GM23338 (cell line): ENCODE measurements at regions not wholly inside any gene's neighbourhood (a gene's known extent, or its start where the extent isn't known, plus 50 kb on each side); places are given as distances from the start of the nearest gene placed in this dataset.

ENCODE experiments used
- ATAC-seq: fragments of 200-7000 bp; cut with Tn5 transposase; 3 replicates; pipeline ENCODE4 v1.9.1; 2020
- DNase-seq: peaks from one replicate; pipeline ENCODE4 v3.0.0-alpha.2; 2015; ENCODE audit warnings: low spot score
- H2AFZ ChIP-seq: fragments of 200-600 bp; sonication (generic); 2 replicates; pipeline ENCODE4 v1.8.0; 2016; ENCODE audit warnings: antibody characterized with exemption, mild to moderate bottlenecking, moderate library complexity
- H3F3A ChIP-seq: fragments of 200-600 bp; sonication (generic); replicated peaks from 2 replicates; pipeline ENCODE4 v1.8.0; 2017; ENCODE audit warnings: antibody characterized with exemption, mixed run types, low read depth
- H3K27ac ChIP-seq: fragments of 200-600 bp; sonication (generic); 2 replicates; pipeline ENCODE4 v1.6.1; 2016; ENCODE audit warnings: low read depth
- H3K27me3 ChIP-seq: fragments of 200-600 bp; sonication (generic); 2 replicates; pipeline ENCODE4 v1.8.0; 2016; ENCODE audit warnings: mild to moderate bottlenecking, mixed run types, moderate library complexity; ENCODE audit not compliant: insufficient read depth
- H3K36me3 ChIP-seq: fragments of 200-600 bp; sonication (generic); 2 replicates; pipeline ENCODE4 v1.8.0; 2016; ENCODE audit warnings: mild to moderate bottlenecking; ENCODE audit not compliant: insufficient read depth
- H3K4me1 ChIP-seq: fragments of 200-600 bp; sonication (generic); 2 replicates; pipeline ENCODE4 v1.8.0; 2016; ENCODE audit warnings: mild to moderate bottlenecking, moderate library complexity; ENCODE audit not compliant: insufficient read depth
- H3K4me2 ChIP-seq: fragments of 200-600 bp; sonication (generic); 2 replicates; pipeline ENCODE4 v1.7.1; 2017; ENCODE audit warnings: mixed run types
- H3K4me3 ChIP-seq: fragments of 200-600 bp; sonication (generic); 2 replicates; pipeline ENCODE4 v1.6.1; 2016; ENCODE audit warnings: mixed run types
- H3K79me2 ChIP-seq: fragments of 200-600 bp; sonication (generic); replicated peaks from 2 replicates; pipeline ENCODE4 v1.8.0; 2017; ENCODE audit warnings: mild to moderate bottlenecking; ENCODE audit not compliant: insufficient read depth
- H3K9me2 ChIP-seq: fragments of 200-600 bp; sonication (generic); 2 replicates; pipeline ENCODE4 v1.8.0; 2017; ENCODE audit not compliant: insufficient read depth
- H4K20me1 ChIP-seq: fragments of 200-600 bp; sonication (generic); replicated peaks from 2 replicates; pipeline ENCODE4 v1.8.0; 2017; ENCODE audit warnings: mild to moderate bottlenecking; ENCODE audit not compliant: insufficient read depth
- H3K27ac Mint-ChIP-seq: 2 replicates; pipeline ENCODE4 v1.8.0; 2020; ENCODE audit warnings: inconsistent platforms, mild to moderate bottlenecking, moderate library complexity, mixed read lengths
- H3K27me3 Mint-ChIP-seq: 3 replicates; pipeline ENCODE4 v1.8.0; 2022; ENCODE audit warnings: low read depth, mild to moderate bottlenecking, moderate library complexity, mixed read lengths, inconsistent platforms; ENCODE audit not compliant: insufficient read depth, poor library complexity
- H3K36me3 Mint-ChIP-seq: 3 replicates; pipeline ENCODE4 v1.8.0; 2021; ENCODE audit warnings: low read depth, mild to moderate bottlenecking, inconsistent platforms, moderate library complexity, mixed read lengths
- H3K4me1 Mint-ChIP-seq: 3 replicates; pipeline ENCODE4 v1.8.0; 2020; ENCODE audit warnings: mild to moderate bottlenecking, inconsistent platforms, mixed read lengths
- H3K4me3 Mint-ChIP-seq: 3 replicates; pipeline ENCODE4 v1.8.0; 2021; ENCODE audit warnings: moderate library complexity, mild to moderate bottlenecking, inconsistent platforms, mixed read lengths
- H3K9me3 Mint-ChIP-seq: 3 replicates; pipeline ENCODE4 v1.8.0; 2020; ENCODE audit warnings: moderate library complexity, mild to moderate bottlenecking, inconsistent platforms, mixed read lengths
- CREB1 ChIP-seq: fragments of 250-450 bp; sonication (Bioruptor Pico); IDR thresholded peaks from 2 replicates; pipeline ENCODE4 v1.5.0; 2020; ENCODE audit warnings: low read depth, mild to moderate bottlenecking, moderate library complexity
- EZH2 ChIP-seq: fragments of 200-600 bp; sonication (generic); IDR thresholded peaks from one replicate; pipeline ENCODE4 v1.8.0; 2017; ENCODE audit warnings: antibody characterized with exemption, mild to moderate bottlenecking, low read depth; ENCODE audit not compliant: unreplicated experiment
- EZH2phosphoT487 ChIP-seq: fragments of 200-600 bp; sonication (generic); IDR thresholded peaks from one replicate; pipeline ENCODE4 v1.8.1; 2018; ENCODE audit warnings: antibody characterized with exemption; ENCODE audit not compliant: unreplicated experiment
- JUNB ChIP-seq: IDR thresholded peaks from one replicate; pipeline ENCODE4 v1.6.1; 2016; ENCODE audit warnings: antibody characterized with exemption; ENCODE audit not compliant: unreplicated experiment
- NANOG ChIP-seq: IDR thresholded peaks from 2 replicates; pipeline ENCODE4 v1.6.1; 2016; ENCODE audit warnings: antibody characterized with exemption, borderline replicate concordance
- POLR2AphosphoS5 ChIP-seq: IDR thresholded peaks from 2 replicates; pipeline ENCODE4 v1.6.1; 2016; ENCODE audit warnings: antibody characterized with exemption, low read depth
- STAT1 ChIP-seq: IDR thresholded peaks from one replicate; pipeline ENCODE4 v1.6.1; 2016; ENCODE audit warnings: antibody characterized with exemption; ENCODE audit not compliant: unreplicated experiment
- ZNF114 ChIP-seq: fragments of 250-450 bp; sonication (Bioruptor Pico); IDR thresholded peaks from 2 replicates; pipeline ENCODE4 v1.5.0; 2020; ENCODE audit warnings: mild to moderate bottlenecking, moderate library complexity
- ZNF331 ChIP-seq: fragments of 250-450 bp; sonication (Bioruptor Pico); IDR thresholded peaks from 2 replicates; pipeline ENCODE4 v1.5.0; 2020; ENCODE audit warnings: low read depth, mild to moderate bottlenecking, moderate library complexity
- TF ChIP-seq, protein P1 (sequence below): IDR thresholded peaks from one replicate; pipeline ENCODE4 v1.6.1; 2018; ENCODE audit warnings: antibody characterized with exemption; ENCODE audit not compliant: unreplicated experiment
- TF ChIP-seq, protein P2 (sequence below): fragments of 250-450 bp; sonication (Bioruptor Pico); IDR thresholded peaks from 2 replicates; pipeline ENCODE4 v1.5.0; 2020; ENCODE audit warnings: mild to moderate bottlenecking, moderate library complexity
- TF ChIP-seq, protein P3 (sequence below), 2 experiments: fragments of 200-600 bp in 1 of 2; sonication (generic) in 1 of 2; conservative IDR thresholded peaks; 2 replicates each; pipeline versions ENCODE4 v1.5.1 to v1.6.1; 2016 to 2017; ENCODE audit warnings: antibody characterized with exemption in 2 of 2, low read depth in 2 of 2, mild to moderate bottlenecking in 2 of 2, moderate library complexity in 1 of 2
- TF ChIP-seq, protein P4 (sequence below): IDR thresholded peaks from 2 replicates; pipeline ENCODE4 v1.6.1; 2016; ENCODE audit warnings: antibody characterized with exemption

DNA sequence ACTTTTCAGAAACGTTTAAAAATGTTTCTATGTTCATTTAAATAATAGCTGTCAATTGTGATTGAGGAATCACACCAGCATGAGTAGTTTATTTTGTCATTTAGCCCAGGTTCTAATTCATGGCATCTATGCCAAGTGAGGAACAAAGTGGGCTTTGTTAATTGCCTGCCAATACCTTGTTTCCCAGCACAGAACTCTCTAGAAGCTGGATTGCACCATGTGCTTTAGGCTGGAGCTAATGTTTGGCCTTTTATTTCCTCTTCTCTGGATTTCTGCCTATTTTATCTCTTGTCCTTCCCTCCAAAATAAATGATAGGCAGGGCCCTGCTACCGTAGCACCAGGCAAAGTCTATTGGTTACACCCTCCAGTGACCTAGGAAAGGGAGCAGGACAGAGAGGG lies 109.9 kb upstream of the ITGB1 start:
- peaks cover 21% of the 10 kb centered on the region for H3K9me3 Mint-ChIP-seq
- DNase-seq (no peak), ATAC-seq (no peak)
- H3K4me3 ChIP-seq = no peak overlapping the region
- H3K9me2 ChIP-seq = peaks cover 5% of the 10 kb centered on the region; the same call in 1 of the 2 replicates
- no peak overlapping the region for H3K27ac Mint-ChIP-seq
- H3K4me1 ChIP-seq = no peaks in the 10 kb centered on the region
- no peak overlapping the region for H3K4me2 ChIP-seq
- H3K4me1 Mint-ChIP-seq = peaks cover 10% of the 10 kb centered on the region; the same call in 2 of the 3 replicates
- peaks cover 2% of the 10 kb centered on the region for H3K27me3 Mint-ChIP-seq
- TF ChIP-seq JUNB = no peak
- no peak for TF ChIP-seq EZH2phosphoT487
- no peak for TF ChIP-seq ZNF114 (CRISPR knock-in tag)
- TF ChIP-seq, protein P1, sequence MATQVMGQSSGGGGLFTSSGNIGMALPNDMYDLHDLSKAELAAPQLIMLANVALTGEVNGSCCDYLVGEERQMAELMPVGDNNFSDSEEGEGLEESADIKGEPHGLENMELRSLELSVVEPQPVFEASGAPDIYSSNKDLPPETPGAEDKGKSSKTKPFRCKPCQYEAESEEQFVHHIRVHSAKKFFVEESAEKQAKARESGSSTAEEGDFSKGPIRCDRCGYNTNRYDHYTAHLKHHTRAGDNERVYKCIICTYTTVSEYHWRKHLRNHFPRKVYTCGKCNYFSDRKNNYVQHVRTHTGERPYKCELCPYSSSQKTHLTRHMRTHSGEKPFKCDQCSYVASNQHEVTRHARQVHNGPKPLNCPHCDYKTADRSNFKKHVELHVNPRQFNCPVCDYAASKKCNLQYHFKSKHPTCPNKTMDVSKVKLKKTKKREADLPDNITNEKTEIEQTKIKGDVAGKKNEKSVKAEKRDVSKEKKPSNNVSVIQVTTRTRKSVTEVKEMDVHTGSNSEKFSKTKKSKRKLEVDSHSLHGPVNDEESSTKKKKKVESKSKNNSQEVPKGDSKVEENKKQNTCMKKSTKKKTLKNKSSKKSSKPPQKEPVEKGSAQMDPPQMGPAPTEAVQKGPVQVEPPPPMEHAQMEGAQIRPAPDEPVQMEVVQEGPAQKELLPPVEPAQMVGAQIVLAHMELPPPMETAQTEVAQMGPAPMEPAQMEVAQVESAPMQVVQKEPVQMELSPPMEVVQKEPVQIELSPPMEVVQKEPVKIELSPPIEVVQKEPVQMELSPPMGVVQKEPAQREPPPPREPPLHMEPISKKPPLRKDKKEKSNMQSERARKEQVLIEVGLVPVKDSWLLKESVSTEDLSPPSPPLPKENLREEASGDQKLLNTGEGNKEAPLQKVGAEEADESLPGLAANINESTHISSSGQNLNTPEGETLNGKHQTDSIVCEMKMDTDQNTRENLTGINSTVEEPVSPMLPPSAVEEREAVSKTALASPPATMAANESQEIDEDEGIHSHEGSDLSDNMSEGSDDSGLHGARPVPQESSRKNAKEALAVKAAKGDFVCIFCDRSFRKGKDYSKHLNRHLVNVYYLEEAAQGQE = no peak
- TF ChIP-seq, protein P2, sequence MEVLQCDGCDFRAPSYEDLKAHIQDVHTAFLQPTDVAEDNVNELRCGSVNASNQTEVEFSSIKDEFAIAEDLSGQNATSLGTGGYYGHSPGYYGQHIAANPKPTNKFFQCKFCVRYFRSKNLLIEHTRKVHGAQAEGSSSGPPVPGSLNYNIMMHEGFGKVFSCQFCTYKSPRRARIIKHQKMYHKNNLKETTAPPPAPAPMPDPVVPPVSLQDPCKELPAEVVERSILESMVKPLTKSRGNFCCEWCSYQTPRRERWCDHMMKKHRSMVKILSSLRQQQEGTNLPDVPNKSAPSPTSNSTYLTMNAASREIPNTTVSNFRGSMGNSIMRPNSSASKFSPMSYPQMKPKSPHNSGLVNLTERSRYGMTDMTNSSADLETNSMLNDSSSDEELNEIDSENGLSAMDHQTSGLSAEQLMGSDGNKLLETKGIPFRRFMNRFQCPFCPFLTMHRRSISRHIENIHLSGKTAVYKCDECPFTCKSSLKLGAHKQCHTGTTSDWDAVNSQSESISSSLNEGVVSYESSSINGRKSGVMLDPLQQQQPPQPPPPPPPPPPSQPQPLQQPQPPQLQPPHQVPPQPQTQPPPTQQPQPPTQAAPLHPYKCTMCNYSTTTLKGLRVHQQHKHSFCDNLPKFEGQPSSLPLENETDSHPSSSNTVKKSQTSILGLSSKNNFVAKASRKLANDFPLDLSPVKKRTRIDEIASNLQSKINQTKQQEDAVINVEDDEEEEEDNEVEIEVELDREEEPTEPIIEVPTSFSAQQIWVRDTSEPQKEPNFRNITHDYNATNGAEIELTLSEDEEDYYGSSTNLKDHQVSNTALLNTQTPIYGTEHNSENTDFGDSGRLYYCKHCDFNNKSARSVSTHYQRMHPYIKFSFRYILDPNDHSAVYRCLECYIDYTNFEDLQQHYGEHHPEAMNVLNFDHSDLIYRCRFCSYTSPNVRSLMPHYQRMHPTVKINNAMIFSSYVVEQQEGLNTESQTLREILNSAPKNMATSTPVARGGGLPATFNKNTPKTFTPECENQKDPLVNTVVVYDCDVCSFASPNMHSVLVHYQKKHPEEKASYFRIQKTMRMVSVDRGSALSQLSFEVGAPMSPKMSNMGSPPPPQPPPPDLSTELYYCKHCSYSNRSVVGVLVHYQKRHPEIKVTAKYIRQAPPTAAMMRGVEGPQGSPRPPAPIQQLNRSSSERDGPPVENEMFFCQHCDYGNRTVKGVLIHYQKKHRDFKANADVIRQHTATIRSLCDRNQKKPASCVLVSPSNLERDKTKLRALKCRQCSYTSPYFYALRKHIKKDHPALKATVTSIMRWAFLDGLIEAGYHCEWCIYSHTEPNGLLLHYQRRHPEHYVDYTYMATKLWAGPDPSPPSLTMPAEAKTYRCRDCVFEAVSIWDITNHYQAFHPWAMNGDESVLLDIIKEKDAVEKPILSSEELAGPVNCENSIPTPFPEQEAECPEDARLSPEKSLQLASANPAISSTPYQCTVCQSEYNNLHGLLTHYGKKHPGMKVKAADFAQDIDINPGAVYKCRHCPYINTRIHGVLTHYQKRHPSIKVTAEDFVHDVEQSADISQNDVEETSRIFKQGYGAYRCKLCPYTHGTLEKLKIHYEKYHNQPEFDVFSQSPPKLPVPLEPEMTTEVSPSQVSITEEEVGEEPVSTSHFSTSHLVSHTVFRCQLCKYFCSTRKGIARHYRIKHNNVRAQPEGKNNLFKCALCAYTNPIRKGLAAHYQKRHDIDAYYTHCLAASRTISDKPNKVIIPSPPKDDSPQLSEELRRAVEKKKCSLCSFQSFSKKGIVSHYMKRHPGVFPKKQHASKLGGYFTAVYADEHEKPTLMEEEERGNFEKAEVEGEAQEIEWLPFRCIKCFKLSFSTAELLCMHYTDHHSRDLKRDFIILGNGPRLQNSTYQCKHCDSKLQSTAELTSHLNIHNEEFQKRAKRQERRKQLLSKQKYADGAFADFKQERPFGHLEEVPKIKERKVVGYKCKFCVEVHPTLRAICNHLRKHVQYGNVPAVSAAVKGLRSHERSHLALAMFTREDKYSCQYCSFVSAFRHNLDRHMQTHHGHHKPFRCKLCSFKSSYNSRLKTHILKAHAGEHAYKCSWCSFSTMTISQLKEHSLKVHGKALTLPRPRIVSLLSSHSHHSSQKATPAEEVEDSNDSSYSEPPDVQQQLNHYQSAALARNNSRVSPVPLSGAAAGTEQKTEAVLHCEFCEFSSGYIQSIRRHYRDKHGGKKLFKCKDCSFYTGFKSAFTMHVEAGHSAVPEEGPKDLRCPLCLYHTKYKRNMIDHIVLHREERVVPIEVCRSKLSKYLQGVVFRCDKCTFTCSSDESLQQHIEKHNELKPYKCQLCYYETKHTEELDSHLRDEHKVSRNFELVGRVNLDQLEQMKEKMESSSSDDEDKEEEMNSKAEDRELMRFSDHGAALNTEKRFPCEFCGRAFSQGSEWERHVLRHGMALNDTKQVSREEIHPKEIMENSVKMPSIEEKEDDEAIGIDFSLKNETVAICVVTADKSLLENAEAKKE = no peak
- no peak for TF ChIP-seq EZH2
- no peak for TF ChIP-seq ZNF331 (CRISPR knock-in tag)
- no peak for TF ChIP-seq POLR2AphosphoS5
- no peak for TF ChIP-seq CREB1
- no peak for TF ChIP-seq NANOG
- TF ChIP-seq, protein P3, sequence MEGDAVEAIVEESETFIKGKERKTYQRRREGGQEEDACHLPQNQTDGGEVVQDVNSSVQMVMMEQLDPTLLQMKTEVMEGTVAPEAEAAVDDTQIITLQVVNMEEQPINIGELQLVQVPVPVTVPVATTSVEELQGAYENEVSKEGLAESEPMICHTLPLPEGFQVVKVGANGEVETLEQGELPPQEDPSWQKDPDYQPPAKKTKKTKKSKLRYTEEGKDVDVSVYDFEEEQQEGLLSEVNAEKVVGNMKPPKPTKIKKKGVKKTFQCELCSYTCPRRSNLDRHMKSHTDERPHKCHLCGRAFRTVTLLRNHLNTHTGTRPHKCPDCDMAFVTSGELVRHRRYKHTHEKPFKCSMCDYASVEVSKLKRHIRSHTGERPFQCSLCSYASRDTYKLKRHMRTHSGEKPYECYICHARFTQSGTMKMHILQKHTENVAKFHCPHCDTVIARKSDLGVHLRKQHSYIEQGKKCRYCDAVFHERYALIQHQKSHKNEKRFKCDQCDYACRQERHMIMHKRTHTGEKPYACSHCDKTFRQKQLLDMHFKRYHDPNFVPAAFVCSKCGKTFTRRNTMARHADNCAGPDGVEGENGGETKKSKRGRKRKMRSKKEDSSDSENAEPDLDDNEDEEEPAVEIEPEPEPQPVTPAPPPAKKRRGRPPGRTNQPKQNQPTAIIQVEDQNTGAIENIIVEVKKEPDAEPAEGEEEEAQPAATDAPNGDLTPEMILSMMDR (conservative IDR thresholded peaks at IDR 0.05; ENCODE audit: low read depth in 2 of 2) = no peak
- no peak for TF ChIP-seq STAT1
- TF ChIP-seq, protein P4, sequence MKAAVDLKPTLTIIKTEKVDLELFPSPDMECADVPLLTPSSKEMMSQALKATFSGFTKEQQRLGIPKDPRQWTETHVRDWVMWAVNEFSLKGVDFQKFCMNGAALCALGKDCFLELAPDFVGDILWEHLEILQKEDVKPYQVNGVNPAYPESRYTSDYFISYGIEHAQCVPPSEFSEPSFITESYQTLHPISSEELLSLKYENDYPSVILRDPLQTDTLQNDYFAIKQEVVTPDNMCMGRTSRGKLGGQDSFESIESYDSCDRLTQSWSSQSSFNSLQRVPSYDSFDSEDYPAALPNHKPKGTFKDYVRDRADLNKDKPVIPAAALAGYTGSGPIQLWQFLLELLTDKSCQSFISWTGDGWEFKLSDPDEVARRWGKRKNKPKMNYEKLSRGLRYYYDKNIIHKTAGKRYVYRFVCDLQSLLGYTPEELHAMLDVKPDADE = no peak
- H4K20me1 ChIP-seq = no peaks in the 10 kb centered on the region
- no peaks in the 10 kb centered on the region for H3F3A ChIP-seq
- no peaks in the 10 kb centered on the region for H3K36me3 ChIP-seq
- no peaks in the 10 kb centered on the region for H3K79me2 ChIP-seq
- H3K36me3 Mint-ChIP-seq = peaks cover 26% of the 10 kb centered on the region; the same call in 2 of the 3 replicates
- H3K4me3 Mint-ChIP-seq = no peak overlapping the region
- H3K27me3 ChIP-seq = no peaks in the 10 kb centered on the region
- H2AFZ ChIP-seq = no peak overlapping the region
- no peak overlapping the region for H3K27ac ChIP-seq
